NCI-H2227 (cell line): ENCODE measurements at regions not wholly inside any gene's neighbourhood (a gene's known extent, or its start where the extent isn't known, plus 50 kb on each side); places are given as distances from the start of the nearest gene placed in this dataset.

ENCODE experiments used
- DNase-seq: peaks from one replicate; lab custom pipeline; 2025; ENCODE audit not compliant: unreplicated experiment; lab: John Stamatoyannopoulos, UW

- DNase-seq, result no peak
Measured at GRCh38 chr6:44657206-44657819, 269.8 kb downstream of the CDC5L start.

- DNase-seq, result no peak
Measured at GRCh38 chr6:44658571-44658970, 271.1 kb downstream of the CDC5L start.

- no peak for DNase-seq
Measured at GRCh38 chr6:44659726-44660125, 272.2 kb downstream of the CDC5L start.

GRCh38 chr6:44660561-44661220, 273.2 kb downstream of the CDC5L start:
- DNase-seq, result no peak

GRCh38 chr6:44661221-44662008, 273.9 kb downstream of the CDC5L start:
- DNase-seq, result no peak

GRCh38 chr6:44662461-44663121, 275.1 kb downstream of the CDC5L start:
- DNase-seq, result no peak

- DNase-seq, result no peak
Measured at GRCh38 chr6:44663860-44664634, 276.5 kb downstream of the CDC5L start.

GRCh38 chr6:44664716-44665115, 277.2 kb downstream of the CDC5L start:
- peak; percentile 10 for DNase-seq

GRCh38 chr6:44665143-44665542, 277.6 kb downstream of the CDC5L start:
- no peak for DNase-seq

- DNase-seq, result no peak
Measured at GRCh38 chr6:44665683-44666082, 278.2 kb downstream of the CDC5L start.

- DNase-seq, result no peak
Measured at GRCh38 chr6:44666324-44666723, 278.8 kb downstream of the CDC5L start.

- DNase-seq, result no peak
Measured at GRCh38 chr6:44667226-44667625, 279.7 kb downstream of the CDC5L start.

- peak; percentile 12 for DNase-seq
Measured at GRCh38 chr6:44667668-44668390, 280.3 kb downstream of the CDC5L start.

GRCh38 chr6:44668391-44668930, 281.0 kb downstream of the CDC5L start:
- no peak for DNase-seq

- DNase-seq, result no peak
Measured at GRCh38 chr6:44668976-44669934, 281.7 kb downstream of the CDC5L start.

GRCh38 chr6:44670146-44670545, 282.6 kb downstream of the CDC5L start:
- DNase-seq, result no peak

GRCh38 chr6:44671333-44671732, 283.8 kb downstream of the CDC5L start:
- DNase-seq, result no peak

- DNase-seq, result no peak
Measured at GRCh38 chr6:44672086-44672485, 284.6 kb downstream of the CDC5L start.

- DNase-seq, result no peak
Measured at GRCh38 chr6:44672841-44673240, 285.3 kb downstream of the CDC5L start.
